OCI-LY1 (cell line): ENCODE measurements at regions not wholly inside any gene's neighbourhood (a gene's known extent, or its start where the extent isn't known, plus 50 kb on each side); places are given as distances from the start of the nearest gene placed in this dataset.

Experiments used
- H2AFZ ChIP-seq: fragments of 200-600 bp; sonication (generic), shearing (Covaris generic); 2 replicates; pipeline ENCODE4 v1.6.0; 2014; ENCODE audit warnings: antibody characterized with exemption, mild to moderate bottlenecking, low read length
- H3F3A ChIP-seq: fragments of 200-600 bp; sonication (generic), shearing (Covaris generic); 2 replicates; pipeline ENCODE4 v1.6.0; 2014; ENCODE audit warnings: mild to moderate bottlenecking, antibody characterized with exemption, low read length, moderate library complexity; ENCODE audit not compliant: insufficient read depth
- H3K27ac ChIP-seq: fragments of 200-600 bp; sonication (generic); 2 replicates; pipeline ENCODE4 v1.5.1; 2014; ENCODE audit warnings: low read length, mixed run types, mild to moderate bottlenecking, low read depth; ENCODE audit not compliant: poor library complexity, severe bottlenecking
- H3K27me3 ChIP-seq: fragments of 200-600 bp; sonication (generic); 2 replicates; pipeline ENCODE4 v1.6.0; 2014; ENCODE audit warnings: antibody characterized with exemption, mild to moderate bottlenecking, low read length, moderate library complexity; ENCODE audit not compliant: insufficient read depth
- H3K36me3 ChIP-seq: fragments of 200-600 bp; sonication (generic); 2 replicates; pipeline ENCODE4 v1.6.1; 2014; ENCODE audit warnings: mild to moderate bottlenecking, antibody characterized with exemption, low read length, moderate library complexity, mixed read lengths; ENCODE audit not compliant: insufficient read depth
- H3K4me1 ChIP-seq: fragments of 200-600 bp; sonication (generic); 2 replicates; pipeline ENCODE4 v1.5.1; 2014; ENCODE audit warnings: mild to moderate bottlenecking, low read length, moderate library complexity; ENCODE audit not compliant: insufficient read depth, severe bottlenecking
- H3K4me2 ChIP-seq: fragments of 200-600 bp; sonication (generic), shearing (Covaris generic); 2 replicates; pipeline ENCODE4 v1.6.1; 2014; ENCODE audit warnings: low read length
- H3K4me3 ChIP-seq: fragments of 200-600 bp; sonication (generic); 2 replicates; pipeline ENCODE4 v1.5.1; 2014; ENCODE audit warnings: low read length, low read depth, mild to moderate bottlenecking, mixed read lengths; ENCODE audit not compliant: poor library complexity, severe bottlenecking
- H3K79me2 ChIP-seq: fragments of 200-600 bp; shearing (Covaris generic); 2 replicates; pipeline ENCODE4 v1.6.1; 2016; ENCODE audit warnings: mixed run types, low read length, mixed read lengths; ENCODE audit not compliant: insufficient read depth
- H3K9ac ChIP-seq: fragments of 200-600 bp; sonication (generic), shearing (Covaris generic); 2 replicates; pipeline ENCODE4 v1.6.1; 2014; ENCODE audit warnings: mild to moderate bottlenecking, low read length, mixed read lengths
- H3K9me2 ChIP-seq: fragments of 200-600 bp; sonication (generic), shearing (Covaris generic); 2 replicates; pipeline ENCODE4 v1.6.1; 2014; ENCODE audit warnings: low read depth, mild to moderate bottlenecking, low read length, mixed read lengths
- H3K9me3 ChIP-seq: fragments of 200-600 bp; shearing (Covaris generic); 2 replicates; pipeline ENCODE4 v1.6.1; 2014; ENCODE audit warnings: low read length, mixed read lengths
- H4K20me1 ChIP-seq: fragments of 200-600 bp; sonication (generic), shearing (Covaris generic); 2 replicates; pipeline ENCODE4 v1.6.0; 2016; ENCODE audit warnings: mild to moderate bottlenecking, low read length; ENCODE audit not compliant: insufficient read depth
- CTCF ChIP-seq: fragments of 200-600 bp; sonication (generic), shearing (Covaris generic); IDR thresholded peaks from 2 replicates; pipeline ENCODE4 v1.5.1; 2017; ENCODE audit warnings: mild to moderate bottlenecking, antibody characterized with exemption, low read length, moderate library complexity, mixed read lengths
- EZH2 ChIP-seq: fragments of 200-600 bp; sonication (generic), shearing (Covaris generic); IDR thresholded peaks from 2 replicates; pipeline ENCODE4 v1.8.0; 2017; ENCODE audit warnings: borderline replicate concordance, mixed run types, mild to moderate bottlenecking, antibody characterized with exemption, low read length, moderate library complexity, mixed read lengths

GRCh38 chr2:192854031-192854430, 659.3 kb upstream of the TMEFF2 start:
- TF ChIP-seq CTCF (no peak), EZH2 (no peak)
- Histone ChIP-seq H3K9ac (no peak overlapping the region), H4K20me1 (no peaks in the 10 kb centered on the region), H3K9me2 (no peaks in the 10 kb centered on the region), H3K36me3 (no peaks in the 10 kb centered on the region), H3K4me2 (no peak overlapping the region), H3K4me3 (no peak overlapping the region), H3K9me3 (no peaks in the 10 kb centered on the region), H3K27ac (no peak overlapping the region), H3K4me1 (no peaks in the 10 kb centered on the region), H3K27me3 (no peaks in the 10 kb centered on the region), H3K79me2 (no peaks in the 10 kb centered on the region), H2AFZ (no peak overlapping the region), H3F3A (no peaks in the 10 kb centered on the region)

GRCh38 chr2:192828947-192829346, 634.2 kb upstream of the TMEFF2 start:
- Histone ChIP-seq H3K4me1 (no peaks in the 10 kb centered on the region), H3K9ac (no peak overlapping the region), H4K20me1 (no peaks in the 10 kb centered on the region), H3K4me2 (no peak overlapping the region), H3K9me3 (no peaks in the 10 kb centered on the region), H3K9me2 (no peaks in the 10 kb centered on the region), H2AFZ (no peak overlapping the region), H3K27ac (no peak overlapping the region), H3K27me3 (no peaks in the 10 kb centered on the region), H3F3A (no peaks in the 10 kb centered on the region), H3K36me3 (no peaks in the 10 kb centered on the region), H3K4me3 (no peak overlapping the region), H3K79me2 (no peaks in the 10 kb centered on the region)
- TF ChIP-seq EZH2 (no peak), CTCF (no peak)

- Histone ChIP-seq H3K27ac (no peak overlapping the region), H3K4me2 (no peak overlapping the region), H3K27me3 (no peaks in the 10 kb centered on the region), H3K9me2 (no peaks in the 10 kb centered on the region), H3K4me3 (no peak overlapping the region), H4K20me1 (no peaks in the 10 kb centered on the region), H2AFZ (no peak overlapping the region), H3F3A (no peaks in the 10 kb centered on the region), H3K9ac (no peak overlapping the region), H3K79me2 (no peaks in the 10 kb centered on the region), H3K9me3 (no peaks in the 10 kb centered on the region), H3K36me3 (no peaks in the 10 kb centered on the region), H3K4me1 (no peaks in the 10 kb centered on the region)
- TF ChIP-seq EZH2 (no peak), CTCF (no peak)
These were observed 633.4 kb upstream of the TMEFF2 start for GRCh38 chr2:192828175-192828574.
